Ovary (tissue), 3 donors: ENCODE measurements at regions not wholly inside any gene's neighbourhood (a gene's known extent, or its start where the extent isn't known, plus 50 kb on each side); places are given as distances from the start of the nearest gene placed in this dataset.

Source experiments
- CTCF ChIP-seq, 3 donors: fragments of 450-650 bp in 2 of 3; fragments of 200-600 bp in 1 of 3; IDR thresholded peaks; one replicate each; pipeline versions ENCODE4 v1.5.1 to v1.8.0; 2016 to 2022; ENCODE audit warnings: antibody characterized with exemption in 3 of 3, mild to moderate bottlenecking in 1 of 3
- EP300 ChIP-seq: sonication (generic); formaldehyde crosslinking; IDR thresholded peaks from one replicate; pipeline ENCODE4 v1.6.1; 2017; ENCODE audit warnings: antibody characterized with exemption
- donor health status: DM: no; HTN: no; CAD: no.

GRCh38 chr2:60604486-60605064 is 51.1 kb upstream of the BCL11A start:
- TF ChIP-seq CTCF (IDR thresholded peaks at IDR 0.05) = no peak
- no peak for TF ChIP-seq EP300
